DOHH2 (cell line): ENCODE measurements at regions not wholly inside any gene's neighbourhood (a gene's known extent, or its start where the extent isn't known, plus 50 kb on each side); places are given as distances from the start of the nearest gene placed in this dataset.

ENCODE experiments used
- EZH2phosphoT487 ChIP-seq: fragments of 200-600 bp; sonication (generic); IDR thresholded peaks from 2 replicates; pipeline ENCODE4 v1.6.1; 2017; ENCODE audit warnings: borderline replicate concordance, mild to moderate bottlenecking, antibody characterized with exemption, low read length, moderate library complexity, mixed read lengths
- TF ChIP-seq, protein P1 (sequence below): fragments of 200-600 bp; sonication (generic); IDR thresholded peaks from one replicate; pipeline ENCODE4 v1.5.1; 2014; ENCODE audit warnings: antibody characterized with exemption, mild to moderate bottlenecking, low read depth, low read length; ENCODE audit not compliant: poor library complexity, severe bottlenecking

GRCh38 chr5:106854105-106854687 is 816.5 kb downstream of the EFNA5 start:
- TF ChIP-seq, protein P1, sequence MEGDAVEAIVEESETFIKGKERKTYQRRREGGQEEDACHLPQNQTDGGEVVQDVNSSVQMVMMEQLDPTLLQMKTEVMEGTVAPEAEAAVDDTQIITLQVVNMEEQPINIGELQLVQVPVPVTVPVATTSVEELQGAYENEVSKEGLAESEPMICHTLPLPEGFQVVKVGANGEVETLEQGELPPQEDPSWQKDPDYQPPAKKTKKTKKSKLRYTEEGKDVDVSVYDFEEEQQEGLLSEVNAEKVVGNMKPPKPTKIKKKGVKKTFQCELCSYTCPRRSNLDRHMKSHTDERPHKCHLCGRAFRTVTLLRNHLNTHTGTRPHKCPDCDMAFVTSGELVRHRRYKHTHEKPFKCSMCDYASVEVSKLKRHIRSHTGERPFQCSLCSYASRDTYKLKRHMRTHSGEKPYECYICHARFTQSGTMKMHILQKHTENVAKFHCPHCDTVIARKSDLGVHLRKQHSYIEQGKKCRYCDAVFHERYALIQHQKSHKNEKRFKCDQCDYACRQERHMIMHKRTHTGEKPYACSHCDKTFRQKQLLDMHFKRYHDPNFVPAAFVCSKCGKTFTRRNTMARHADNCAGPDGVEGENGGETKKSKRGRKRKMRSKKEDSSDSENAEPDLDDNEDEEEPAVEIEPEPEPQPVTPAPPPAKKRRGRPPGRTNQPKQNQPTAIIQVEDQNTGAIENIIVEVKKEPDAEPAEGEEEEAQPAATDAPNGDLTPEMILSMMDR, result no peak
- no peak for TF ChIP-seq EZH2phosphoT487
